ENCODE measurements at regions not wholly inside any gene's neighbourhood (a gene's known extent, or its start where the extent isn't known, plus 50 kb on each side); places are given as distances from the start of the nearest gene placed in this dataset.

DNA sequence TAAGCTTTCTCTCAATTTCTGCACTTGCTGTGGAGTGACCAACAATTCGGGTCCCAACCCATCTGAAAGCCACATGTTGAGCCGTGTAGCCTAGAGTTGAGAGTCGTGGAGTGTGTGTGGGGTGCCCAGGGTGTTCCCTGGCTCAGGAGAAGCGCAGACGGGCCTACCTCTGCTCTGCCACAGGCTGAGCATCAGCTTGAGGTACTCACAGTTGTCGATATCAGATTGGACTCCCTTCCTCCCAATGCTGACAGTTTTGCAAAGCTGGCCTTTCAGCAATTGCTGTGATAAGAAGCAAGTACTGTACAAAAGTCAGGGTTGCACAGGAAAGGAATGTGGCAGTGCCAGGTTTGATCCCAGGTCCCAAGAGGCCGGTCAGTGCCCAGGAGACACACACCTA is 133.4 kb upstream of the SPACA7 start:
- no peak for FAIRE-seq
- CTCF ChIA-PET, result no interaction called here
- TF ChIP-seq, protein P1, sequence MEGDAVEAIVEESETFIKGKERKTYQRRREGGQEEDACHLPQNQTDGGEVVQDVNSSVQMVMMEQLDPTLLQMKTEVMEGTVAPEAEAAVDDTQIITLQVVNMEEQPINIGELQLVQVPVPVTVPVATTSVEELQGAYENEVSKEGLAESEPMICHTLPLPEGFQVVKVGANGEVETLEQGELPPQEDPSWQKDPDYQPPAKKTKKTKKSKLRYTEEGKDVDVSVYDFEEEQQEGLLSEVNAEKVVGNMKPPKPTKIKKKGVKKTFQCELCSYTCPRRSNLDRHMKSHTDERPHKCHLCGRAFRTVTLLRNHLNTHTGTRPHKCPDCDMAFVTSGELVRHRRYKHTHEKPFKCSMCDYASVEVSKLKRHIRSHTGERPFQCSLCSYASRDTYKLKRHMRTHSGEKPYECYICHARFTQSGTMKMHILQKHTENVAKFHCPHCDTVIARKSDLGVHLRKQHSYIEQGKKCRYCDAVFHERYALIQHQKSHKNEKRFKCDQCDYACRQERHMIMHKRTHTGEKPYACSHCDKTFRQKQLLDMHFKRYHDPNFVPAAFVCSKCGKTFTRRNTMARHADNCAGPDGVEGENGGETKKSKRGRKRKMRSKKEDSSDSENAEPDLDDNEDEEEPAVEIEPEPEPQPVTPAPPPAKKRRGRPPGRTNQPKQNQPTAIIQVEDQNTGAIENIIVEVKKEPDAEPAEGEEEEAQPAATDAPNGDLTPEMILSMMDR (IDR thresholded peaks at IDR 0.05; ENCODE audit: extremely low read depth in 1 of 2, insufficient read depth in 1 of 2, low read depth in 1 of 2, low read length in 2 of 2), result no peak
- TF ChIP-seq FOS (IDR thresholded peaks at IDR 0.05; ENCODE audit: borderline replicate concordance, insufficient read depth, low read length), result no peak
- TF ChIP-seq, protein P2, sequence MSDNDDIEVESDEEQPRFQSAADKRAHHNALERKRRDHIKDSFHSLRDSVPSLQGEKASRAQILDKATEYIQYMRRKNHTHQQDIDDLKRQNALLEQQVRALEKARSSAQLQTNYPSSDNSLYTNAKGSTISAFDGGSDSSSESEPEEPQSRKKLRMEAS (IDR thresholded peaks at IDR 0.05; ENCODE audit: insufficient read depth, insufficient read length), result no peak
- no peak for TF ChIP-seq POLR2A (IDR thresholded peaks at IDR 0.05; ENCODE audit: low read depth, low read length)
- TF ChIP-seq MYC (IDR thresholded peaks at IDR 0.05; ENCODE audit: low read depth, low read length), result no peak
- no peak for TF ChIP-seq POLR2AphosphoS5 (IDR thresholded peaks at IDR 0.05; ENCODE audit: insufficient read depth, low read depth, low read length)
- no peak for TF ChIP-seq EZH2 (IDR thresholded peaks at IDR 0.05; ENCODE audit: borderline replicate concordance, low read depth, low read length, severe bottlenecking)
- TF ChIP-seq JUN (IDR thresholded peaks at IDR 0.05; ENCODE audit: borderline replicate concordance, insufficient read depth, insufficient read length, low read depth), result no peak
- no peak for TF ChIP-seq GATA2 (IDR thresholded peaks at IDR 0.05; ENCODE audit: insufficient read depth, insufficient read length, low read depth, low read length)

More for the DNA sequence above, 133.4 kb upstream of the SPACA7 start:
- Histone ChIP-seq H3K9ac (replicated peaks; ENCODE audit: extremely low read depth, insufficient read depth, low read length) (no peak overlapping the region), H3K4me1 (ENCODE audit: control insufficient read depth, extremely low read depth, insufficient read depth, low read length) (no peaks in the 10 kb centered on the region), H3K4me2 (ENCODE audit: insufficient read depth, low read length) (no peak overlapping the region), H3K27ac (ENCODE audit: insufficient read depth, low read depth, low read length) (no peak overlapping the region), H4K20me1 (replicated peaks; ENCODE audit: control insufficient read depth, extremely low read depth, insufficient read depth, low read length) (no peaks in the 10 kb centered on the region), H3K36me3 (ENCODE audit: control insufficient read depth in 2 of 2, extremely low read depth in 1 of 2, insufficient read depth in 2 of 2, low read length in 2 of 2) (no peaks in the 10 kb centered on the region), H3K9me3 (replicated peaks; ENCODE audit: control insufficient read depth, insufficient read depth, low read length) (no peaks in the 10 kb centered on the region), H3K27me3 (ENCODE audit: control insufficient read depth in 2 of 2, insufficient read depth in 2 of 2, low read length in 2 of 2) (no peaks in the 10 kb centered on the region), H3K4me3 (replicated peaks in 1 of 3; ENCODE audit: insufficient read depth in 1 of 3, low read depth in 1 of 3, low read length in 3 of 3) (no peak overlapping the region), H3K79me2 (ENCODE audit: control insufficient read depth, insufficient read depth, low read length) (no peaks in the 10 kb centered on the region), H2AFZ (ENCODE audit: low read depth, low read length) (no peak overlapping the region), H3K9me1 (replicated peaks; ENCODE audit: control insufficient read depth, extremely low read depth, insufficient read depth, low read length) (no peaks in the 10 kb centered on the region)
- intact Hi-C loops (cut with micrococcal nuclease) (no loop called here), dilution Hi-C loops (cut with MboI; ENCODE audit: extremely low pct_ligation_motif_present, low sequenced_read_pairs) (no loop called here)
- no peak for DNase-seq (ENCODE audit: low read depth, low spot score)
- POLR2A ChIA-PET, result no interaction called here
- no TSS peak for BruUV-seq (replicated peaks)
